BLaER1 (cell line): ENCODE measurements at regions not wholly inside any gene's neighbourhood (a gene's known extent, or its start where the extent isn't known, plus 50 kb on each side); places are given as distances from the start of the nearest gene placed in this dataset.
"Not testable (repeated sequence)": the region's sequence is repeated elsewhere in the genome, so short reads cannot be mapped to it uniquely, and the experiment has no call there.

Experiments
- H3K27ac ChIP-seq: shearing (Covaris generic); formaldehyde crosslinking; 2 replicates; pipeline ENCODE4 v1.8.1; 2022
- H3K27me3 ChIP-seq: shearing (Covaris generic); formaldehyde crosslinking; 2 replicates; pipeline ENCODE4 v1.8.1; 2022
- H3K36me3 ChIP-seq: shearing (Covaris generic); formaldehyde crosslinking; 2 replicates; pipeline ENCODE4 v1.8.1; 2022
- H3K4me1 ChIP-seq: shearing (Covaris generic); formaldehyde crosslinking; 2 replicates; pipeline ENCODE4 v1.8.1; 2022
- H3K4me2 ChIP-seq: shearing (Covaris generic); formaldehyde crosslinking; 2 replicates; pipeline ENCODE4 v1.8.1; 2022
- H3K4me3 ChIP-seq: shearing (Covaris generic); formaldehyde crosslinking; 2 replicates; pipeline ENCODE4 v1.8.1; 2022
- H3K9ac ChIP-seq: shearing (Covaris generic); formaldehyde crosslinking; 2 replicates; pipeline ENCODE4 v1.8.1; 2022
- H3K9me3 ChIP-seq: shearing (Covaris generic); formaldehyde crosslinking; 2 replicates; pipeline ENCODE4 v1.8.1; 2022
- H4K20me1 ChIP-seq: shearing (Covaris generic); formaldehyde crosslinking; 2 replicates; pipeline ENCODE4 v1.8.1; 2022
- Cebpa-rat ChIP-seq: shearing (Covaris generic); IDR thresholded peaks from 2 replicates; pipeline ENCODE4 v1.8.1; 2022

DNA sequence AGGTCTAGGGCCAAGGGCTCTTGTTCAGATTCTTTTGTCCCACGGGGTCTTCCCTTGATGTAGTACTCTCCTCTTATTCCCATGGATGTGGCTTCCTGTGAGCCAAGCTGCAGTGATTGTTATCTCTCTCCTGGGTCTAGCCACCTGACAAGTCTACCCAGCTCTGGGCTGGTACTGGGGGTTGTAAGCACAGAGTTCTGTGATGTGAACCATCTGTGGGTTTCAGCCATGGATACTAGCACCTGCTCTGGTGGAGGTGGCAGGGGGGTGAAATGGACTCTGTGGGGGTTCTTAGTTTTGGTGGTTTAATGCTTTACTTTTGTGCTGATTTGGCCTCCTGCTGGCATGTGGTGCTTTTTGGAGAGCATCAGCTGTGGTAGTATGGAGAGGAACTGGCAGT lies 350.8 kb downstream of the DNAJB9 start:
- Histone ChIP-seq H3K4me3 (no peak overlapping the region), H3K36me3 (no peaks in the 10 kb centered on the region), H3K27ac (no peak overlapping the region), H3K4me1 (no peaks in the 10 kb centered on the region), H3K9me3 (0 out of 2 replicates have a peak, but pooled peaks cover 5% of the 10 kb centered on the region), H3K9ac (no peak overlapping the region), H4K20me1 (no peaks in the 10 kb centered on the region), H3K4me2 (no peak overlapping the region), H3K27me3 (no peaks in the 10 kb centered on the region)
- TF ChIP-seq Cebpa-rat = no peak

GRCh38 chr7:108943048-108943447 lies 373.4 kb downstream of the DNAJB9 start:
- peaks cover 12% of the 10 kb centered on the region for H3K9me3 ChIP-seq
- not testable (repeated sequence) for H3K27me3 ChIP-seq, H3K4me2 ChIP-seq, H3K9ac ChIP-seq, H4K20me1 ChIP-seq, H3K4me1 ChIP-seq, H3K4me3 ChIP-seq, H3K36me3 ChIP-seq, H3K27ac ChIP-seq

- Histone ChIP-seq H3K9ac (no peak overlapping the region), H3K36me3 (no peaks in the 10 kb centered on the region), H3K27ac (no peak overlapping the region), H3K9me3 (peaks cover 12% of the 10 kb centered on the region), H3K4me2 (no peak overlapping the region), H4K20me1 (no peaks in the 10 kb centered on the region), H3K27me3 (no peaks in the 10 kb centered on the region), H3K4me1 (no peaks in the 10 kb centered on the region), H3K4me3 (no peak overlapping the region)
- no peak for TF ChIP-seq Cebpa-rat
These were observed 377.9 kb downstream of the DNAJB9 start for GRCh38 chr7:108947526-108947925.

GRCh38 chr7:108972004-108972403 lies 402.3 kb downstream of the DNAJB9 start:
- peaks cover 26% of the 10 kb centered on the region for H3K4me1 ChIP-seq

GRCh38 chr7:108973075-108973474 lies 403.4 kb downstream of the DNAJB9 start:
- Histone ChIP-seq H3K27me3 (no peaks in the 10 kb centered on the region), H3K9ac (no peak overlapping the region), H3K27ac (no peak overlapping the region), H3K4me1 (peaks cover 26% of the 10 kb centered on the region), H3K4me3 (no peak overlapping the region), H3K9me3 (no peaks in the 10 kb centered on the region), H3K4me2 (no peak overlapping the region), H3K36me3 (no peaks in the 10 kb centered on the region), H4K20me1 (no peaks in the 10 kb centered on the region)
- TF ChIP-seq Cebpa-rat = no peak

More at GRCh38 chr7:108972004-108972403, 402.3 kb downstream of the DNAJB9 start:
- no peak overlapping the region for H3K4me3 ChIP-seq
- no peaks in the 10 kb centered on the region for H3K27me3 ChIP-seq
- no peaks in the 10 kb centered on the region for H3K36me3 ChIP-seq
- H3K9ac ChIP-seq = no peak overlapping the region
- no peak overlapping the region for H3K27ac ChIP-seq
- H3K9me3 ChIP-seq = no peaks in the 10 kb centered on the region
- no peak overlapping the region for H3K4me2 ChIP-seq
- no peak for TF ChIP-seq Cebpa-rat
- no peaks in the 10 kb centered on the region for H4K20me1 ChIP-seq

GRCh38 chr7:108974641-108975040 lies 405.0 kb downstream of the DNAJB9 start:
- no peak for TF ChIP-seq Cebpa-rat
- Histone ChIP-seq H3K9me3 (peaks cover 10% of the 10 kb centered on the region; the same call in 1 of the 2 replicates), H3K27ac (no peak overlapping the region), H3K4me2 (no peak overlapping the region), H3K27me3 (no peaks in the 10 kb centered on the region), H3K4me3 (no peak overlapping the region), H3K9ac (no peak overlapping the region), H3K4me1 (peaks cover 19% of the 10 kb centered on the region), H4K20me1 (no peaks in the 10 kb centered on the region), H3K36me3 (no peaks in the 10 kb centered on the region)

DNA sequence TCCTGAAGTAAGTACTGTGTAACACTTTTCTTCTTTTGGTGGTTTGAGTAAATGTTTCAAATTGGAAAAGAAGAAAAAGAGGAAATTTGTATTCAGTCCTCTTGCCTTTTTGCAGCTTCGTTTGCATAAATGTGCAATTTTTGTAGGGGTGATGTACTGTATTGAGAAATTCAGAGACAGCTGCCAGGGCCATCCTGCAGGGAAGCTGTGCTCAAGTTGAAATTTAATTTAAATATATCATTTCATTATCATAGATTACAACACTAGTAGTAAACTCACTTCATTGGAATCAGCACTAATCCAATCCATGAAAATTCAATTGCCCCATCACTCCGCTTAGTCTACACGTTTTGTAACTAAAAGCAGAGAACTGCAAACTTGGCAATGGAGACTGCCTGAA lies 415.4 kb downstream of the DNAJB9 start:
- H3K4me2 ChIP-seq = no peak overlapping the region
- H3K9me3 ChIP-seq = 0 out of 2 replicates have a peak, but pooled peaks cover 5% of the 10 kb centered on the region
- no peak overlapping the region for H3K27ac ChIP-seq
- H3K4me1 ChIP-seq = no peaks in the 10 kb centered on the region
- TF ChIP-seq Cebpa-rat = no peak
- H3K36me3 ChIP-seq = no peaks in the 10 kb centered on the region
- no peak overlapping the region for H3K9ac ChIP-seq
- no peaks in the 10 kb centered on the region for H4K20me1 ChIP-seq
- no peaks in the 10 kb centered on the region for H3K27me3 ChIP-seq
- no peak overlapping the region for H3K4me3 ChIP-seq

- H3K27ac ChIP-seq = no peak overlapping the region
- no peak overlapping the region for H3K4me2 ChIP-seq
- no peaks in the 10 kb centered on the region for H3K4me1 ChIP-seq
- TF ChIP-seq Cebpa-rat = no peak
- H3K4me3 ChIP-seq = no peak overlapping the region
- H3K36me3 ChIP-seq = no peaks in the 10 kb centered on the region
- H3K9ac ChIP-seq = no peak overlapping the region
- H3K9me3 ChIP-seq = no peaks in the 10 kb centered on the region
- H3K27me3 ChIP-seq = no peaks in the 10 kb centered on the region
- no peaks in the 10 kb centered on the region for H4K20me1 ChIP-seq
These were observed 419.6 kb downstream of the DNAJB9 start for GRCh38 chr7:108989319-108989718.

DNA sequence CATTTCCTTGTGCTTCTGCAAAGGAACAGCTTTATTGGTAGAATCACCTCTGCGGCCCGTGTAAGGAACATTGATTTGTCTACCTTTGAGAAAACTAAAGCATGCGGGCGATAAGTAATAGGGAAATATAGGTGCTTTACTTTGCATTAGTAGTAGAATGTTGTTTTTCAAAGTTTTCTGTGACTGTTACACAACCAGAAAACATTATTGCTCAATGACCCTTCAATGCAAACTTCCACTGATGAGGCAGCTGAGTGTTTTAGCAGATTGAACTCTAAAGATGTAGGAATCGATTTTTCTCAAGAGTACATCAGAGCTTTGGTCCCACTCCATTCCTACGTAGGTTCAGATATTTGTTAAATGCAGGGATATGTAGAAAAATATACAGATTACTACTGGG lies 427.8 kb downstream of the DNAJB9 start:
- TF ChIP-seq Cebpa-rat = no peak
- Histone ChIP-seq H3K4me3 (no peak overlapping the region), H3K36me3 (no peaks in the 10 kb centered on the region), H3K27ac (no peak overlapping the region), H4K20me1 (no peaks in the 10 kb centered on the region), H3K9me3 (no peaks in the 10 kb centered on the region), H3K27me3 (no peaks in the 10 kb centered on the region), H3K4me2 (no peak overlapping the region), H3K9ac (no peak overlapping the region), H3K4me1 (no peaks in the 10 kb centered on the region)

DNA sequence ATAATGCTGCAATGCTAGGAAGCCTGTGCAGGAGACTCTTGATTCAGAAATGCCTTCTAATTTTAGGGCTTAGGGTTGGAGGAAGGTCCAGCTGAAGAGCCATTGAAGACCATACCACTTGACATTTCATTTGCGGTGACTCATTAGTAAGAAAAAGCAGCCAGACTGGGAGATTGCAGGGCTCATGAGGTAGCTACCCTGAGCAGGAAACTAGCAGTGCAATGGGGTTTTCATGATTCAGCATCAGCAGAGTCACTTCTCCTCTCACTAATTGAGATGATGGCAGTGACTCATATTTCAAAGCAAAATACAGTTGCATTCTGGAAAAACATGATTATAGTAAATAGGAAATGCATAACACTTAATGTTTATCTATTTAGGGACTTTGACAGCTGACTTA lies 434.1 kb downstream of the DNAJB9 start:
- H3K36me3 ChIP-seq = no peaks in the 10 kb centered on the region

GRCh38 chr7:109009636-109010035 lies 440.0 kb downstream of the DNAJB9 start:
- Histone ChIP-seq H3K27me3 (no peaks in the 10 kb centered on the region), H3K9me3 (no peaks in the 10 kb centered on the region), H3K4me3 (no peak overlapping the region), H3K9ac (no peak overlapping the region), H3K27ac (no peak overlapping the region), H3K4me2 (no peak overlapping the region), H3K36me3 (no peaks in the 10 kb centered on the region), H4K20me1 (no peaks in the 10 kb centered on the region), H3K4me1 (no peaks in the 10 kb centered on the region)
- TF ChIP-seq Cebpa-rat = no peak

More for the DNA sequence above, 434.1 kb downstream of the DNAJB9 start:
- no peak overlapping the region for H3K4me3 ChIP-seq
- no peak for TF ChIP-seq Cebpa-rat
- no peaks in the 10 kb centered on the region for H4K20me1 ChIP-seq
- no peak overlapping the region for H3K27ac ChIP-seq
- no peaks in the 10 kb centered on the region for H3K4me1 ChIP-seq
- H3K9me3 ChIP-seq = no peaks in the 10 kb centered on the region
- H3K9ac ChIP-seq = no peak overlapping the region
- H3K27me3 ChIP-seq = no peaks in the 10 kb centered on the region
- no peak overlapping the region for H3K4me2 ChIP-seq
